ENCODE measurements at regions not wholly inside any gene's neighbourhood (a gene's known extent, or its start where the extent isn't known, plus 50 kb on each side); places are given as distances from the start of the nearest gene placed in this dataset.
A peak's percentile ranks its signal among the peaks of the same experiment; 100 is the strongest.

DNA sequence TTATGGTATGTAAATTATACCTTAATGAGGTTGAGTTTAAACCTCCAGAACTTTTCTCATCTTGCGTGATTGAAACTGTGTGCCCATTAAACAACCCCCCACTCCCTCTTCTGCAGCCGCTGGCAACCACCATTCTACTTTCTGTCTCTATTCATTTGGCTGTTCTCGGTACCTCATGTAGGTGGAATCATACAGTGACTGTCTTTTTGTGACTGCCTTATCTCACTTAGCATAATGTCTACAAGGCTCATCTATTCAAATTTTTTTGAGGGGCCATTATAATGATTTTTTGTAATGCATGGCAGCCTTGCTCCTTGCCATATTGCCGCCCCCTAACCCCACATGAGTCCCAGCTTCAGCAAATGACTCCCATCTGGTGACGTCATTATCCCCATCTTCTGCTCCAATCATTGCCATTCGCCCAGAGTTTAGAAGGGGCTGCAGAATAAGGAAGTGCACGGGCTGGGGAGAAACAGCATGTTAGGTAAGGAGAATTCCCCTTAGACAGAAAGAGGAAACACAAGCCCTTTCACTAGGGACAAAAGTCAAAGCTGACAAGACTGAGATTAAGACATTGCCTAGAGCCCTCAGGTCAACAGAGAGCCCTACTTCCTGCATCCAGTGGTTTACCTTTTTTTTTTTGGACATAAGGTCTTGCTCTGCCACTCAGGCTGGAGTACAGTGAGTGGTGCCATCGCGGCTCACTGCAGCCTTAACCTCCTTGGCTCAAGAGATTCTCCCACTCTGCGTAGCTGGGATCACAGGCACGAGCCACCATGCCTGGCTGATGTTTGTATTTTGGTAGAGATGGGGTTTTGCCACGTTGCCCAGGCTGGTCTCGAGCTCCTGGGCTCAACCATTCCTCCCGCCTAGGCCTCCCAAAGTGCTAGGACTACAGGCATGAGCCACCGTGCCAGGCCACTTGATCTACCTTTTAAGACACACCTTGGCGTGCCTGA lies 78.4 kb upstream of the ERRFI1 start:
- Histone ChIP-seq H3K27me3 (ENCODE audit: control insufficient read depth in 3 of 3, insufficient read depth in 3 of 3, low read length in 2 of 3) (no peaks in the 10 kb centered on the region), H3K9ac (ENCODE audit: insufficient read depth in 1 of 2, low read length in 2 of 2) (no peak overlapping the region), H3K36me3 (ENCODE audit: control insufficient read depth in 4 of 4, insufficient read depth in 4 of 4, low read length in 4 of 4) (no peaks in the 10 kb centered on the region), H3K27ac (ENCODE audit: low read depth in 1 of 2, low read length in 1 of 2) (no peak overlapping the region), H3K4me3 (no peak overlapping the region), H3K4me1 (ENCODE audit: control insufficient read depth in 5 of 5, insufficient read depth in 5 of 5, low read length in 5 of 5) (no peaks in the 10 kb centered on the region), H3K9me3 (ENCODE audit: control insufficient read depth in 4 of 4, insufficient read depth in 3 of 4, low read length in 3 of 4) (no peaks in the 10 kb centered on the region)
- no peak for DNase-seq
- TF ChIP-seq, protein P1, sequence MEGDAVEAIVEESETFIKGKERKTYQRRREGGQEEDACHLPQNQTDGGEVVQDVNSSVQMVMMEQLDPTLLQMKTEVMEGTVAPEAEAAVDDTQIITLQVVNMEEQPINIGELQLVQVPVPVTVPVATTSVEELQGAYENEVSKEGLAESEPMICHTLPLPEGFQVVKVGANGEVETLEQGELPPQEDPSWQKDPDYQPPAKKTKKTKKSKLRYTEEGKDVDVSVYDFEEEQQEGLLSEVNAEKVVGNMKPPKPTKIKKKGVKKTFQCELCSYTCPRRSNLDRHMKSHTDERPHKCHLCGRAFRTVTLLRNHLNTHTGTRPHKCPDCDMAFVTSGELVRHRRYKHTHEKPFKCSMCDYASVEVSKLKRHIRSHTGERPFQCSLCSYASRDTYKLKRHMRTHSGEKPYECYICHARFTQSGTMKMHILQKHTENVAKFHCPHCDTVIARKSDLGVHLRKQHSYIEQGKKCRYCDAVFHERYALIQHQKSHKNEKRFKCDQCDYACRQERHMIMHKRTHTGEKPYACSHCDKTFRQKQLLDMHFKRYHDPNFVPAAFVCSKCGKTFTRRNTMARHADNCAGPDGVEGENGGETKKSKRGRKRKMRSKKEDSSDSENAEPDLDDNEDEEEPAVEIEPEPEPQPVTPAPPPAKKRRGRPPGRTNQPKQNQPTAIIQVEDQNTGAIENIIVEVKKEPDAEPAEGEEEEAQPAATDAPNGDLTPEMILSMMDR (IDR thresholded peaks at IDR 0.05; ENCODE audit: control extremely low read depth, extremely low read depth): no peak
- no peak for ATAC-seq (ENCODE audit: insufficient read depth, low FRiP score)
- WGBS, 2 donors: 72 to 76% methylated on average over 16 of the region's 16 CpGs

DNA sequence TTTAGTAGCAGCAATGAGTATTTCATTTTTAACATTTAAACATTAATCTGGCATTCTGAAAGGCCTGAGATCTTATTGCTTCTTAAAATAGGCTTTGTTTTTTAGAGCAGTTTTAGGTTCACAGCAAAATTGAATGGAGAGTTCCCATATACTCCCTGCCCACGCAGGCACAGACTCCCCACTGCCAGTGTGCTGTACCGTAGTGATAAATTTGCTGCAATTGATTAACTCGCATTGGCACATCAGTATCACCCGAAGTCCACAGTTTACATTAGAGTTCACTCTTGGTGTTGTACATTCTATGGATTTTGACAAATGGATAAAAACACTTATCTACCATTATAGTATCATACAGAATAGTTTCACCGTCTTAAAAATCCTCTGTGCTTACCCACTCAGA lies 71.8 kb upstream of the ERRFI1 start:
- H3K4me3 ChIP-seq: no peak overlapping the region
- DNase-seq: no peak
- 71 to 86% methylated on average over 5 of the region's 5 CpGs for WGBS, 2 donors

GRCh38 chr1:8097077-8097799 lies 71.1 kb upstream of the ERRFI1 start:
- Histone ChIP-seq H3K9me3 (ENCODE audit: control insufficient read depth in 4 of 4, insufficient read depth in 3 of 4, low read length in 3 of 4) (no peaks in the 10 kb centered on the region), H3K9ac (ENCODE audit: insufficient read depth in 1 of 2, low read length in 2 of 2) (no peak overlapping the region), H3K4me3 (no peak overlapping the region), H3K27me3 (ENCODE audit: control insufficient read depth in 3 of 3, insufficient read depth in 3 of 3, low read length in 2 of 3) (no peaks in the 10 kb centered on the region), H3K27ac (ENCODE audit: low read depth in 1 of 2, low read length in 1 of 2) (peak overlapping the region; percentile 73 to 79), H3K4me1 (ENCODE audit: control insufficient read depth in 5 of 5, insufficient read depth in 5 of 5, low read length in 5 of 5) (peaks cover 0 to 13% (median 8%) of the 10 kb centered on the region in 5 donors), H3K36me3 (ENCODE audit: control insufficient read depth in 4 of 4, insufficient read depth in 4 of 4, low read length in 4 of 4) (no peaks in the 10 kb centered on the region)
- TF ChIP-seq, protein P1 (IDR thresholded peaks at IDR 0.05; ENCODE audit: control extremely low read depth, extremely low read depth): no peak
- ATAC-seq (ENCODE audit: insufficient read depth, low FRiP score): peak; percentile 81
- peak in 1 of 3 donors; percentile 27 for DNase-seq
- WGBS, 2 donors: 41 to 70% methylated on average over 6 of the region's 6 CpGs

More for the DNA sequence above, 71.8 kb upstream of the ERRFI1 start:
- Histone ChIP-seq H3K9ac (ENCODE audit: insufficient read depth in 1 of 2, low read length in 2 of 2) (no peak overlapping the region), H3K9me3 (ENCODE audit: control insufficient read depth in 4 of 4, insufficient read depth in 3 of 4, low read length in 3 of 4) (no peaks in the 10 kb centered on the region), H3K27me3 (ENCODE audit: control insufficient read depth in 3 of 3, insufficient read depth in 3 of 3, low read length in 2 of 3) (no peaks in the 10 kb centered on the region), H3K36me3 (ENCODE audit: control insufficient read depth in 4 of 4, insufficient read depth in 4 of 4, low read length in 4 of 4) (no peaks in the 10 kb centered on the region), H3K27ac (ENCODE audit: low read depth in 1 of 2, low read length in 1 of 2) (peak overlapping the region in 1 of 2 donors; percentile 79), H3K4me1 (ENCODE audit: control insufficient read depth in 5 of 5, insufficient read depth in 5 of 5, low read length in 5 of 5) (peaks cover 0 to 13% (median 6%) of the 10 kb centered on the region in 5 donors)
- ATAC-seq (ENCODE audit: insufficient read depth, low FRiP score): no peak
- TF ChIP-seq, protein P1 (IDR thresholded peaks at IDR 0.05; ENCODE audit: control extremely low read depth, extremely low read depth): no peak
